Trophoblast cell (in vitro differentiated cells and primary cell): ENCODE measurements at regions not wholly inside any gene's neighbourhood (a gene's known extent, or its start where the extent isn't known, plus 50 kb on each side); places are given as distances from the start of the nearest gene placed in this dataset.
"Not testable (repeated sequence)": the region's sequence is repeated elsewhere in the genome, so short reads cannot be mapped to it uniquely, and the experiment has no call there.

Experiments
- DNase-seq, 2 donors: peaks; one replicate each; pipeline ENCODE4 v3.0.0-alpha.2; 2016
- H2AFZ ChIP-seq: 2 replicates; pipeline ENCODE4 v1.6.1; 2013; ENCODE audit warnings: low read length, moderate library complexity, mild to moderate bottlenecking; ENCODE audit not compliant: insufficient read depth, poor library complexity
- H2AK5ac ChIP-seq: 2 replicates; pipeline ENCODE4 v1.6.1; 2013; ENCODE audit warnings: mild to moderate bottlenecking, low read length
- H2BK120ac ChIP-seq: 2 replicates; pipeline ENCODE4 v1.6.1; 2013; ENCODE audit warnings: low read length, mild to moderate bottlenecking, moderate library complexity; ENCODE audit not compliant: insufficient read depth, poor library complexity
- H2BK12ac ChIP-seq: 2 replicates; pipeline ENCODE4 v1.6.1; 2013; ENCODE audit warnings: mild to moderate bottlenecking, low read length, moderate library complexity
- H2BK5ac ChIP-seq: 2 replicates; pipeline ENCODE4 v1.6.1; 2013; ENCODE audit warnings: low read length, low read depth, moderate library complexity, mild to moderate bottlenecking; ENCODE audit not compliant: poor library complexity
- H3K14ac ChIP-seq: 2 replicates; pipeline ENCODE4 v1.6.1; 2013; ENCODE audit warnings: mild to moderate bottlenecking, low read length
- H3K18ac ChIP-seq: 2 replicates; pipeline ENCODE4 v1.6.1; 2013; ENCODE audit warnings: mild to moderate bottlenecking, low read length
- H3K23ac ChIP-seq: 2 replicates; pipeline ENCODE4 v1.6.1; 2013; ENCODE audit warnings: low read length
- H3K27ac ChIP-seq: 2 replicates; pipeline ENCODE4 v1.5.1; 2013; ENCODE audit warnings: low read depth, mild to moderate bottlenecking, inconsistent platforms, low read length, moderate library complexity
- H3K27me3 ChIP-seq: 2 replicates; pipeline ENCODE4 v1.6.1; 2013; ENCODE audit warnings: inconsistent platforms, mild to moderate bottlenecking, low read length, moderate library complexity; ENCODE audit not compliant: insufficient read depth
- H3K36me3 ChIP-seq, 2 experiments: 1 replicate in 1 of 2; 2 replicates in 1 of 2; pipeline ENCODE4 v1.6.1; 2013; ENCODE audit warnings: low read length in 2 of 2, mild to moderate bottlenecking in 2 of 2, moderate library complexity in 1 of 2; ENCODE audit not compliant: insufficient read depth in 2 of 2, control insufficient read depth in 1 of 2
- H3K4ac ChIP-seq: 2 replicates; pipeline ENCODE4 v1.6.1; 2013; ENCODE audit warnings: low read depth, mild to moderate bottlenecking, low read length, moderate library complexity
- H3K4me1 ChIP-seq, 2 experiments: 1 replicate in 1 of 2; 2 replicates in 1 of 2; pipeline ENCODE4 v1.6.1; 2013; ENCODE audit warnings: low read length in 2 of 2, mild to moderate bottlenecking in 2 of 2, moderate library complexity in 1 of 2; ENCODE audit not compliant: insufficient read depth in 2 of 2, control insufficient read depth in 1 of 2
- H3K4me2 ChIP-seq: 2 replicates; pipeline ENCODE4 v1.6.1; 2013; ENCODE audit warnings: inconsistent platforms, mild to moderate bottlenecking, low read length, moderate library complexity
- H3K4me3 ChIP-seq: 2 replicates; pipeline ENCODE4 v1.5.1; 2013; ENCODE audit warnings: mild to moderate bottlenecking, low read depth, low read length, inconsistent platforms
- H3K79me1 ChIP-seq: one replicate; pipeline ENCODE4 v1.6.1; 2013; ENCODE audit warnings: low read length
- H3K79me2 ChIP-seq: 2 replicates; pipeline ENCODE4 v1.6.1; 2013; ENCODE audit warnings: low read length, mild to moderate bottlenecking; ENCODE audit not compliant: control insufficient read depth, insufficient read depth, poor library complexity
- H3K9ac ChIP-seq: 2 replicates; pipeline ENCODE4 v1.6.1; 2013; ENCODE audit warnings: mild to moderate bottlenecking, low read length
- H3K9me3 ChIP-seq: 2 replicates; pipeline ENCODE4 v1.6.1; 2013; ENCODE audit warnings: low read depth, mild to moderate bottlenecking, control low read depth, inconsistent platforms, low read length; ENCODE audit not compliant: insufficient read depth
- H4K12ac ChIP-seq: 2 replicates; pipeline ENCODE4 v1.6.1; 2013; ENCODE audit warnings: low read depth, mild to moderate bottlenecking, low read length, moderate library complexity
- H4K8ac ChIP-seq: 2 replicates; pipeline ENCODE4 v1.6.1; 2013; ENCODE audit warnings: low read depth, mild to moderate bottlenecking, low read length, moderate library complexity
- H4K91ac ChIP-seq: one replicate; pipeline ENCODE4 v1.6.1; 2013; ENCODE audit warnings: low read depth, mild to moderate bottlenecking, low read length, moderate library complexity
- WGBS: extraction: QIAGEN DNeasy Blood & Tissue Kit; methylation state at CpG from one replicate; pipeline ENCODE4 v1.1.7; 2013; ENCODE audit warnings: missing lambda C conversion rate; ENCODE audit not compliant: insufficient read length, insufficient coverage; ENCODE audit errors: extremely low coverage; 5-methylcytosine and 5-hydroxymethylcytosine counted together

DNA sequence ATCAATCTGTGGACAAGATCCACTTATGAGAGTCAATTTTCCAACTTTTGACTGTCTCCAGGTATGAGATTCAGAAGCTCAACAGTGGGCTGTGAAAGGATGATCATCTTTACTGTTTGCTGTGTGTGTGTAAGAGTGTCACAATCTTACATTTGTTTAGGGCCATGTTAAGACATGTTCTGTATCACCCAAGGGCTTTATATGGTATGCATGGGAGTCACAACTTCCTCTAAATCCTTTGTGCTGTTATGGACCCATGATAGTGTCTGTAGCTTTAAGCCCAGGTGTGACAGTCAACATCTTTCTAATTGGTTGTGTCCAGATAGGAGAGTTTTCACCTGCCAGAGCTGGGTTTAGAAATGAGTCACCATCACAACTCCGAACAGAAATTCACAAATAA, 70.2 kb downstream of the ZNF726 start:
- not testable (repeated sequence) for H3K4me2 ChIP-seq, H3K14ac ChIP-seq, H3K36me3 ChIP-seq, H3K4ac ChIP-seq, H3K4me3 ChIP-seq, H3K18ac ChIP-seq, H3K79me1 ChIP-seq, H4K12ac ChIP-seq, H2BK5ac ChIP-seq, H2AFZ ChIP-seq, H3K4me1 ChIP-seq, H2BK12ac ChIP-seq, H4K8ac ChIP-seq, H2BK120ac ChIP-seq, H3K79me2 ChIP-seq, H4K91ac ChIP-seq, H3K9ac ChIP-seq, H2AK5ac ChIP-seq, H3K27me3 ChIP-seq, H3K27ac ChIP-seq, H3K23ac ChIP-seq
- peaks cover 12% of the 10 kb centered on the region for H3K9me3 ChIP-seq
- DNase-seq = peak in 1 of 2 donors; percentile 36
- WGBS = no CpG with 5 or more reads among the region's 1 CpG

DNA sequence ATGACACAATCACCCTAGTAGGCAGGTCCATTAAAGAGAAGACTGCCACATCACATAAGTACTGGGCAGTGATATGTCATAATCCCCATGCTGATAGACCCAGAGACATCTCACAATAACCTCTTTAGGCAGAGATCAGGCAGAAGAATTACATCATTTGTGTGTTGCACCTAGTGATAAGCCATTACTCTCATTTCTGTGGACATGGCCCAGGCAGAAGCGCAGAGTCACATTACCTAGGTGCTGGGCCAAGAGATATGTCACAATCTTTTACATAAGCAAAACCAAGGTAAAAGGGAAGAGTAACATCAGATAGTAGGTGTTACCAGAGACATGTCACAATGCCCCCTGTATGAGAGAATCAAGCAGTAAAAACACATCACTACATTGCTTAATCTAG, 71.9 kb downstream of the ZNF726 start:
- H3K23ac ChIP-seq = no peak overlapping the region
- H4K12ac ChIP-seq = no peak overlapping the region
- H4K91ac ChIP-seq = no peak overlapping the region
- H3K79me2 ChIP-seq = no peaks in the 10 kb centered on the region
- no peak overlapping the region for H2BK12ac ChIP-seq
- H2AFZ ChIP-seq = no peak overlapping the region
- H4K8ac ChIP-seq = no peak overlapping the region
- no peak overlapping the region for H3K27ac ChIP-seq
- WGBS = no CpG with 5 or more reads among the region's 1 CpG
- no peaks in the 10 kb centered on the region for H3K36me3 ChIP-seq
- H3K9ac ChIP-seq = no peak overlapping the region
- H3K4me1 ChIP-seq = no peaks in the 10 kb centered on the region
- peak; percentile 66 to 80 for DNase-seq
- no peak overlapping the region for H3K4me2 ChIP-seq
- no peak overlapping the region for H3K4me3 ChIP-seq
- H2BK5ac ChIP-seq = no peak overlapping the region
- no peak overlapping the region for H2AK5ac ChIP-seq
- no peak overlapping the region for H3K18ac ChIP-seq
- peaks cover 12% of the 10 kb centered on the region for H3K9me3 ChIP-seq
- no peak overlapping the region for H3K4ac ChIP-seq
- no peaks in the 10 kb centered on the region for H3K79me1 ChIP-seq
- H3K14ac ChIP-seq = no peak overlapping the region
- no peaks in the 10 kb centered on the region for H3K27me3 ChIP-seq
- H2BK120ac ChIP-seq = no peak overlapping the region

- H3K18ac ChIP-seq = no peak overlapping the region
- no peak overlapping the region for H3K4me2 ChIP-seq
- no peak overlapping the region for H2AK5ac ChIP-seq
- H3K14ac ChIP-seq = no peak overlapping the region
- H2BK120ac ChIP-seq = no peak overlapping the region
- no CpG with 5 or more reads among the region's 1 CpG for WGBS
- no peaks in the 10 kb centered on the region for H3K36me3 ChIP-seq
- no peaks in the 10 kb centered on the region for H3K27me3 ChIP-seq
- H2AFZ ChIP-seq = no peak overlapping the region
- H3K9me3 ChIP-seq = peaks cover 19% of the 10 kb centered on the region
- peak in 1 of 2 donors; percentile 33 for DNase-seq
- no peaks in the 10 kb centered on the region for H3K4me1 ChIP-seq
- no peak overlapping the region for H4K12ac ChIP-seq
- no peak overlapping the region for H3K9ac ChIP-seq
- no peaks in the 10 kb centered on the region for H3K79me1 ChIP-seq
- H3K79me2 ChIP-seq = no peaks in the 10 kb centered on the region
- no peak overlapping the region for H4K8ac ChIP-seq
- H3K4me3 ChIP-seq = peak overlapping the region; percentile 20
- no peak overlapping the region for H3K4ac ChIP-seq
- H3K27ac ChIP-seq = no peak overlapping the region
- no peak overlapping the region for H2BK5ac ChIP-seq
- H2BK12ac ChIP-seq = no peak overlapping the region
- no peak overlapping the region for H4K91ac ChIP-seq
- H3K23ac ChIP-seq = no peak overlapping the region
Observed at GRCh38 chr19:23991170-23991569, 76.5 kb downstream of the ZNF726 start.

- Histone ChIP-seq H3K9me3 (peaks cover 23% of the 10 kb centered on the region), H4K91ac (no peak overlapping the region), H3K27ac (no peak overlapping the region), H3K4me3 (no peak overlapping the region), H2AFZ (no peak overlapping the region), H3K4me1 (no peaks in the 10 kb centered on the region), H3K27me3 (no peaks in the 10 kb centered on the region), H2BK12ac (no peak overlapping the region), H3K23ac (no peak overlapping the region), H3K4me2 (no peak overlapping the region), H4K8ac (no peak overlapping the region), H3K18ac (no peak overlapping the region), H3K14ac (no peak overlapping the region), H2AK5ac (no peak overlapping the region), H2BK120ac (no peak overlapping the region), H2BK5ac (no peak overlapping the region), H3K36me3 (no peaks in the 10 kb centered on the region), H3K79me1 (no peaks in the 10 kb centered on the region), H3K9ac (no peak overlapping the region), H3K79me2 (no peaks in the 10 kb centered on the region), H3K4ac (no peak overlapping the region), H4K12ac (no peak overlapping the region)
- no peak for DNase-seq
- WGBS = no CpG with 5 or more reads among the region's 3 CpGs
Observed at GRCh38 chr19:23992348-23992747, 77.7 kb downstream of the ZNF726 start.
